Ishikawa (cell line): ENCODE measurements at regions not wholly inside any gene's neighbourhood (a gene's known extent, or its start where the extent isn't known, plus 50 kb on each side); places are given as distances from the start of the nearest gene placed in this dataset.

Experiments used
- CEBPB ChIP-seq: IDR thresholded peaks from 2 replicates; pipeline ENCODE4 v1.6.1; 2012
- CREB1 ChIP-seq: IDR thresholded peaks from 2 replicates; pipeline ENCODE4 v1.6.1; 2012; ENCODE audit warnings: low read depth
- EGR1 ChIP-seq: IDR thresholded peaks from 2 replicates; pipeline ENCODE4 v1.6.1; 2012
- EP300 ChIP-seq: IDR thresholded peaks from 2 replicates; pipeline ENCODE4 v1.6.1; 2012; ENCODE audit warnings: borderline replicate concordance
- FOXM1 ChIP-seq: IDR thresholded peaks from 2 replicates; pipeline ENCODE4 v1.6.1; 2012; ENCODE audit warnings: low read depth, borderline replicate concordance
- NFIC ChIP-seq: IDR thresholded peaks from 2 replicates; pipeline ENCODE4 v1.6.1; 2012
- RAD21 ChIP-seq: IDR thresholded peaks from 2 replicates; pipeline ENCODE4 v1.6.1; 2012; ENCODE audit warnings: low read depth
- REST ChIP-seq: IDR thresholded peaks from 2 replicates; pipeline ENCODE4 v1.6.1; 2012; ENCODE audit warnings: low read depth, mild to moderate bottlenecking
- TAF1 ChIP-seq: IDR thresholded peaks from 2 replicates; pipeline ENCODE4 v1.6.1; 2012; ENCODE audit warnings: low read depth, mild to moderate bottlenecking
- TCF12 ChIP-seq: IDR thresholded peaks from 2 replicates; pipeline ENCODE4 v1.6.1; 2012; ENCODE audit warnings: low read depth
- TEAD4 ChIP-seq: IDR thresholded peaks from 2 replicates; pipeline ENCODE4 v1.6.1; 2012
- USF1 ChIP-seq: IDR thresholded peaks from 2 replicates; pipeline ENCODE4 v1.6.1; 2012
- YY1 ChIP-seq: IDR thresholded peaks from 2 replicates; pipeline ENCODE4 v1.6.1; 2012; ENCODE audit warnings: low read depth
- ZBTB7A ChIP-seq: IDR thresholded peaks from 2 replicates; pipeline ENCODE4 v1.6.1; 2012; ENCODE audit warnings: low read depth
- TF ChIP-seq, protein P1 (sequence below): IDR thresholded peaks from 2 replicates; pipeline ENCODE4 v1.6.1; 2012

GRCh38 chr10:42419789-42420188 is 218.6 kb downstream of the ZNF33B start:
- TF ChIP-seq REST (no peak), NFIC (no peak)

DNA sequence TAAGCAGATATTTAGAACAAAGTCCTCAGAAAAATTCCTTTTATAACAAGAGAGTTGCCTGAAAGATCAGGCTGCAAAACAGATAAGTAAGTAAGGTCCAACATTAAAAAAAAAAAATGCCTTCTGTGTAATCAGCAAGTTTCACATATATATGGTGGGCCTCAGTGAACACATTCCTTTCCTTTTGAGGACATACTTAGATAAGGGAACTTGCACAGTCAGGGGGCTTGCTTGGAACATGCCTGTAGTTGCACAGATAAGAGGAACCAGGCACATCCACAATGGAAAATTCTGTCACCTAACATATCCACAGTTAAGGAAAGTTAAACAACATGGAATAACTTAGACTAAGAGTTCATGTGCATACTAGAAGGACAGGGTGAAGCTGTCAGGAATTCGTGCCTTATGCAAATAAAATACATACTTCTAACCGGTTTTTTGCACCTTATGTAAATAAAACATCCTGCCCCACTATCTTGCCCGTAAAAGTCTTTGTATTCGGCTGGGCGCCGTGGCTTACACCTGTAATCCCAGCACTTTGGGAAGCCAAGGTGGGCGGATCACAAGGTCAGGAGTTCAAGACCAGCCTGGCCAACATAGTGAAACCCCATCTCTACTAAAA is 257.3 kb downstream of the ZNF33B start:
- TF ChIP-seq REST (no peak), CEBPB (no peak), FOXM1 (no peak), USF1 (no peak), TEAD4 (no peak), NFIC (no peak), RAD21 (no peak), TCF12 (no peak)
- TF ChIP-seq, protein P1, sequence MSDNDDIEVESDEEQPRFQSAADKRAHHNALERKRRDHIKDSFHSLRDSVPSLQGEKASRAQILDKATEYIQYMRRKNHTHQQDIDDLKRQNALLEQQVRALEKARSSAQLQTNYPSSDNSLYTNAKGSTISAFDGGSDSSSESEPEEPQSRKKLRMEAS: no peak

DNA sequence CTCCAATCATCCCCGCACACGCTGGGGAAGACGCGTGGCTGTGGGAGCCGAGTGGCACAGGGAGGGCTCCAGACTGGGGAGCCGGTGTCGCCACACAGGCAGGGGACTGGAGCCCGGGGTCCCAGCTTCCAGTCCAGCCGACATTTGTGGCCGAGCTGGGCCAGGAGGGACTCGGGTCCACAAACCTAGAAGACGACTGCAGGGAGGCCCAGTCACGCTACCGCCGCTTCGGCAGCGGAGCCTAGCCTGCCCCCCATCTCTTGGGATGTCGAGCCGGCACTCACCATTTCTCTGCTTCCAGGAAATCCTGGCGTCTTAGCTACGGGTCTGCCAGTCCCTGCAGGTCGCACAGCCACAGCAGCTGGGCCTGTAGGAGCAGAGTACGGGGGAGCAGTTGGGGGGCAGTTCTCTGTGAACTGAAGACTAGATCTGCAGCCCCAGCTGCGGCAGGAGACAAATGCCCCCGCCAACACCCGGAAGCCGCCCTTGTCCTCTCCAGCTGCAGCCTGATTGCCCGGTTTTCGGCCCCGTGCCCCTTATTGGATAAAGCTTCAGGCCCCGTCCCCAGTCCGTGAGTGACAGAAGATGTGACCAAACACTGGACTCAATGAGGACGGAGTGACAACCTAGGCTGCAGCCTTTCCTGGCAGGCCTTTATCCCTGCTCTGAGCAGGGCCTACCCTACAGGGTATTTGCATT is 270.7 kb downstream of the ZNF33B start:
- no peak for TF ChIP-seq USF1
- no peak for TF ChIP-seq RAD21
- TF ChIP-seq, protein P1: no peak; the same call in 1 of the 2 replicates
- no peak for TF ChIP-seq EP300
- TF ChIP-seq NFIC: no peak

- TF ChIP-seq NFIC (no peak), CREB1 (no peak), REST (no peak), TAF1 (no peak), EP300 (no peak), RAD21 (no peak), FOXM1 (no peak), TCF12 (no peak), USF1 (no peak), TEAD4 (no peak), CEBPB (no peak)
- TF ChIP-seq, protein P1: no peak
Observed at GRCh38 chr10:42351745-42352144, 286.6 kb downstream of the ZNF33B start.

DNA sequence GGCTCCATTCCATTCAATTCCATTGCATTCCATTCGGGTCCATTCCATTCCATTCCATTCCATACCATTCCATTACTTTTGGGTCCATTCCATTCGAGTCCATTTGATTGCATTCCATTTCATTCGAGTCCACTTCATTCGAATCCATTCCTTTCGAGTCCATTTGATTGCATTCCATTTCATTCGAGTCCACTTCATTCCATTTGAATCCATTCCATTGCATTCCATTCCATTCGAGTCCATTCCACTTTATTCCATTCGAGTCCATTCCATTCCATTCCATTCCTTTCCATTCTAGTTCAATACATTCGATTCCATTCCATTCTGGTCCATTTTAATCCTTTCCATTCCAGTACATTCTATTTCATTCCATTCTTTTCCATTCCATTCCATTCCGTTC is 334.0 kb downstream of the ZNF33B start:
- no peak for TF ChIP-seq CEBPB
- TF ChIP-seq TCF12: no peak
- TF ChIP-seq CREB1: no peak
- no peak for TF ChIP-seq FOXM1
- no peak for TF ChIP-seq YY1
- no peak for TF ChIP-seq ZBTB7A
- no peak for TF ChIP-seq NFIC
- TF ChIP-seq, protein P1: no peak
- TF ChIP-seq RAD21: no peak
- TF ChIP-seq EGR1: no peak
- no peak for TF ChIP-seq REST
- TF ChIP-seq EP300: no peak
- TF ChIP-seq USF1: no peak
- no peak for TF ChIP-seq TAF1
- TF ChIP-seq TEAD4: no peak
